Tibial nerve (tissue), 3 donors: ENCODE measurements at regions not wholly inside any gene's neighbourhood (a gene's known extent, or its start where the extent isn't known, plus 50 kb on each side); places are given as distances from the start of the nearest gene placed in this dataset.

Experiments
- CTCF ChIP-seq, 5 experiments: fragments of 200-600 bp in 3 of 5; fragments of 450-650 bp in 2 of 5; sonication (generic) in 3 of 5; IDR thresholded peaks; one replicate each; pipeline ENCODE4 v1.5.1; 2016 to 2019; ENCODE audit warnings: antibody characterized with exemption in 5 of 5, mild to moderate bottlenecking in 3 of 5, moderate library complexity in 2 of 5
- POLR2A ChIP-seq, 2 donors: fragments of 450-650 bp; IDR thresholded peaks; one replicate each; pipeline ENCODE4 v1.6.1; 2017; ENCODE audit warnings: antibody characterized with exemption in 2 of 2, mild to moderate bottlenecking in 2 of 2, moderate library complexity in 2 of 2

- TF ChIP-seq CTCF (IDR thresholded peaks at IDR 0.05), result no peak
- no peak for TF ChIP-seq POLR2A (IDR thresholded peaks at IDR 0.05)
Measured at GRCh38 chr3:82791241-82791640, 1029.8 kb upstream of the GBE1 start.
